GF-D8 (cell line): ENCODE measurements at regions not wholly inside any gene's neighbourhood (a gene's known extent, or its start where the extent isn't known, plus 50 kb on each side); places are given as distances from the start of the nearest gene placed in this dataset.

Experiments used
- DNase-seq: peaks from one replicate; lab custom pipeline; 2025; lab: John Stamatoyannopoulos, UW

DNA sequence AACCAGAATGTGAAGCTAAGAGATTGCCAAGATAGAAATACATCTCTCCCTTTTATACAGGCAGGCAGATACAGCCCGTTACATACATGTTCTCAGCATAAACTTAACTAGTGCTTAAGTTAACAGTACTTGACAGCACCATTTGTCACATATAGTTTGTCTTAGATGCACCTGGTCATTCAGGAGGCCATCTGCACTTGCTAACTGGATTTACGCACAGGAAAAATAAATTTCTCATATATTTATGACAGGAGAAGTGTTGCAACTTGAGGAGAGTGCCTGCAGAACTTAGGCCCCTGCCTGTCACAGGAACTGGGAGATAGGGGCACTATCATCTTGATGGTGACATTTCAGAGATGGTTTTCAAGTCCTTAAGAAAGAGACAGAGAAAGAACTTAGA, 1462.1 kb upstream of the CDH9 start:
- no peak for DNase-seq

GRCh38 chr5:28499766-28500290, 1461.4 kb upstream of the CDH9 start:
- no peak for DNase-seq

DNA sequence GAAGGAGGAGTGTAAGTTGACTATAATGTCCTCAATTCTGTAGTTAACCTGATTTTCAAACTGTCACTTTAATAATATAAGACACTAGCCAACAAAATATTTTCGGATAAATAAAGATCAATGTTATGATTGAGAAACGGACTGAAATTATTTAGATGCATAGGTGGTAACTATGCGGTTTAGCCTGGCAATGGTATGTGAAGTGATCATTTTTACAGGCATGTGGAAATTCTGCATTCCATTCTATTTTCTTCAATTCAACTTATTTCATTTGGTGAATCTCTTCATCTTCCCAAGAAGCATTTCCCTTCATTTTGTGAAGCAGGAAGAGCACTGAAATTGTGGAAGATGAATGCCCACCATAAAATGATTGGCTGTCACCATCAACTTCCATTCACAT, 1457.5 kb upstream of the CDH9 start:
- DNase-seq: no peak

GRCh38 chr5:28493456-28493855, 1455.1 kb upstream of the CDH9 start:
- no peak for DNase-seq

GRCh38 chr5:28488752-28489151, 1450.4 kb upstream of the CDH9 start:
- no peak for DNase-seq

GRCh38 chr5:28483327-28484025, 1445.1 kb upstream of the CDH9 start:
- DNase-seq: no peak

GRCh38 chr5:28473531-28474107, 1435.2 kb upstream of the CDH9 start:
- no peak for DNase-seq

DNA sequence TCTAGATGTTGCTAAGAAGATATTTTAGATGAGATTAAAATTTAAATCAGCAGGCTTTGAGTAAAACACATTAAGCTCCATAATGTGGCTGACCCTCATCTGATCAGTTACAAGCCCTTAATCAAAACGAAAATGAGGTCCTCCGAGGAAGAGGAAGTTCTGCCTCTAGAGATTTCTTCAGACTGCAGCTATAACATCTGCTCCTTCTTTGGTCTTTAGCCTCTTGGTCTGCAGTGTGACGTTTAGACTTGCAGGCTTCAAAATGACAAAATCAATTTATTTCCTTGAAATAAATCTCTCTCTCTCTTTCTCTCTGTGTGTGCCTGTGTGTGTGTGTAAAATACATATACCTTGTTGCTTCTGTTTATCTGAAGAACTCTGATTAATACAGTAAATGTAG, 1429.8 kb upstream of the CDH9 start:
- DNase-seq: peak; percentile 3

DNA sequence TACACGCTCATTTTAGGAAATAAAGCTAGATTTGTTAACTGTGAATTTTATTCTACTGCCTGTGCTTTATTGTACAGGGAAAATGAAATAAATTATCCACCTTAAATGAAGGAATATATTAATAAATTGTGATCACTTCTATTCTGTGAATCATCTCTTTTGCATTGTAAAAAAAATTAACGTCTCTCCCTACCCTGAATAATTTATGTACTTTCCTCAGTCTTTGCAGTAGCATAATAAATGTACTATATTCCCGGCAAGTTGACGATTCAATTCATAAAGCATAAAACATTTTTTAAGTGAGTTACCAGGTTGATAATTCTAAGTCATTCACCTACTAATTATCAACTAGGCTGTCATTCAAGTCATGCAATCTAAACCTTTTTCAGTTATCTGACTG, 1425.3 kb upstream of the CDH9 start:
- no peak for DNase-seq

GRCh38 chr5:28451483-28451882, 1413.1 kb upstream of the CDH9 start:
- DNase-seq: no peak

GRCh38 chr5:28450997-28451396, 1412.6 kb upstream of the CDH9 start:
- no peak for DNase-seq

DNA sequence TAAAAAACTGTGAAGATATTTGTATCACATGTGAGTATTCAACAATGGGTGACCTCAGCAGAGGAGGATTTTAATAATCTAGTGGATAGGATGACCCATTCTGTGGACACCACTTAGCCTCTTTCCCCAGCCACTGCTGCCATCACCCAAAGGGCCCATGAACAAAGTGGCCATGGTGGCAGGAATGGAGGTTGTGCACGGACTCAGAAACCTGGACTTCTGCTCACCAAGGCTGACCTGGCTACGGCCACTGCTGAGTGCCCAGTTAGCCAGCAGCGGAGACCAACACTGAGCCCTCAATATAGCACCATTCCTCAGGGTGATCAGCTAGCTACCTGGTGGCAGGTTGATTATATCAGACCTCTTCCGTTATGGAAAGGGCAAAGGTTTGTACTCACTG, 1410.4 kb upstream of the CDH9 start:
- DNase-seq: no peak

DNA sequence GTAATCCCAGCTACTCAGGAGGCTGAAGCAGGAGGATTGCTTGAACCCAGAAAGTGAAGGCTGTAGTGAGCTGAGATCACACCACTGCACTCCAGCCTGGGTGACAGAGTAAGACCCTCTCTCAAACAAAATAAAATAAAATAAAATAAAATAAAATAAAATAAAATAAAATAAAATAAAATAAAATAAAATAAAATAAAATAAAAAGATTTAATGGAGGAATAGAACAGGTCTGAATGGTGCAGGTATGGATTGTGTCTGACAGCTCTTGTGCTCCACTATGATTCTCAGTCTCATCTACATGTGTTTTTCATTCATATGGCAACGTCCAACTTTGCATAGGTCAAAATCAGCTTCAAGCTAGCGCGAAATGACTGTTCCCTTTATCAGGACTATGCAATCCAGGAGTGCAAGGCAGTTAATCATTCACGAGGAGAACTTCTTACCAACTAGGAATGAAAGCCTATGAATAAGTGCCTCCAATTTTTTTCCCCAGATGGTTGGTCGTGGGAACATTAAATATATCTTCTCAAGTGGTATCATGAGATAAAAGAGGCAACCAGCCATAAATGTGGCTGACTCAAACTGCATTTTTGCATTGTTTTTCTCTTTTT, 1392.3 kb upstream of the CDH9 start:
- no peak for DNase-seq

- no peak for DNase-seq
Measured at GRCh38 chr5:28421141-28421540, 1382.8 kb upstream of the CDH9 start.

DNA sequence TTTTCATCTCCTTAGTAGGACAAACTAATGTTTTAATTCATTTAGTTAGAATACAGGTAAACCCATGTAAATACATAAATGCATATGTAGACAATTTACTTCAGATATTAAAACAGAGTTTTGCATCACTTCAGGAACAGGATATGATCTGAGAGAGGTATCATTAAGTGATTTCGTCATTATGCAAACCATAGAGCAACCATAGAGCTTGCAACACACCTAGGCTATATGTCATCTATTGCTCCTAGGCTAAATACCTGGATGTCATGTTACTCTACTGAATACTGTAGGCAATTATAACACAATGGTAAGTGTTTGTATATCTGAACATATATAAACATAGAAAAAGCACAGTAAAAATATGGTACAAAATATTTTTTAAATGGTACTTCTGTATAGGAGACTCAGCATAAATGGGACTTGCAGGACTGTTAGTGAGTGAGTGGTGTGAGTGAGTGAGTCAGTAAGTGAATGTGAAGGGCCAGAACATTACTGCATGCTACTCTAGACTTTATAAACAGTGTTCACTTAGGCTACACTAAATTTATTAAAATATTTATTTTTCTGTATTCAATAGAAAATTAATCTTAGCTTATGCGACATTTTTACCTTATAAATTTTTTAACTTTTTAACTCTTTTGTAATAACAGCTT, 1377.5 kb upstream of the CDH9 start:
- DNase-seq: no peak

GRCh38 chr5:28414619-28415018, 1376.2 kb upstream of the CDH9 start:
- no peak for DNase-seq

DNA sequence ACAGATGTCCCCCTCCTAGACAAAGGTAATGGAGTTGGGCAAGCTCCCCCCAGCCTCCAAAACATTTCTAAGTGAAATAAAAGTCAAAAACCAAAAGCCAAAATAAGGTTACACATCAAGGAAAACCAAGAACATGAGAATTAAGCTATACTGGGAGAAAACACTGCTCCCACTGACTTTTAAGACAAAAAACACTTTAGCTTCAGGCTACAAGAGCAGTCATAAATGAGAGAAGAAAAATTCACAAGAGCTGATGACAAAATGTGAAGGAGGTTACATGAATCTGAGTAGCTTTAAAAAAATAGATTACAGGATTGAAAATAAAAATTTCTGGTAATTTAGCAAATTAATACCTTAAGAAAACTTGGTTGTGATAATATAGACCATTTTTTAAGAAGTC, 1370.3 kb upstream of the CDH9 start:
- DNase-seq: no peak

- no peak for DNase-seq
Measured at GRCh38 chr5:28408186-28408585, 1369.8 kb upstream of the CDH9 start.

GRCh38 chr5:28404363-28405071, 1366.1 kb upstream of the CDH9 start:
- DNase-seq: no peak

DNA sequence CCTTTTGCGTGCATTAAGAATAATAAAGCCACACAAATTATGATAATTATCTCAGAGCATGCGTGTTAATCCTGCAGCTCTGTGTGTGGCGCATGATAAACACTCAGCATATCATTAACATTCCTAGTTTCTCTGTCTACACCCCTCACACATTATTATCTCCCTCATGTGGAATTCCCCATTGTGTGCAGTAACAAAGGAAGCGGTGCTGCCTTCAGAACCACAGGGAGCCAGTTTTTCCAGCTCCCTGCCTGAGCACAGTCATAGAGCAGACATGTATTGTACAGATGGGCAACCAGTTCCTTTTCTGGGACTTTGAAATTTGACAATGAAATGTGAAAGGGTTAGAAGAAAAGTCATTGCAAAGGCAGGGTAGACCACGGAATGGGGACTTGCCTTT, 1365.5 kb upstream of the CDH9 start:
- DNase-seq: no peak

DNA sequence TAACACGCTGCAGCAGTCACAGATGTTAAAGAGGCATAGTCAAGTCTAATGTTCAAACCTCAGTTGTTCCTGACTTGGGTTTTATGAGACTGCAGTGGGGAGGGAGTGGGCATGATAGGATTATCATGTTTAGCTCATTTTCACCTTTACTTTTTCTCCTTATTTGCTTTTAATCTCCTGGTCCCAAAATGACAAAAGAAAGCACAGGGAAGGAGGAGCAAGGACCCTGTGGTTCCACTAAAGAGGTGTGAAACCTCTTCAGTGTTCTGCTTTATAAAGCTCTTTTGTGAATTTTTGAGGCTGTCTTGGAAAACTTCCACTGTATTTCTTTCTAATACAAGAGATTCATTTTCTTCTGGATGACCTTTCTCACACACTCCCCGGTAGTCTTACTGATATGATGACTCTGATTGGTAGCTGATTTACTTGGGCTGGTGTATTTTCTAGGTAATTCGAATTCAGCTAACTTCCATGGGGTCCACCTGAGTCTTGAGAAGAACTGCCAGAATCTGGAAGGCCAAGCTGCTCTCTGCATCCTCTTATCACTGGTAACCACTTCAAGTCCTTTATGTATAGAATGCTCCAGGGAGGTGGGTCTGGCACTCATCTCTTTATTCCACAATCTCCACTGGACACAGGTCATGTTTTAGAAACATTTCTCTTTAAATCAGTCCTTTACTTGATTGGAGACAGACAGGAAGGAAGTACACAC, 1364.4 kb upstream of the CDH9 start:
- DNase-seq: no peak

GRCh38 chr5:28400076-28400475, 1361.7 kb upstream of the CDH9 start:
- DNase-seq: no peak
